Stimulated activated CD4-positive, alpha-beta T cell treated with anti-CD3 and anti-CD28 coated beads, TNF-alpha, amount 100 ng/mL, for 48 hours (primary cell): ENCODE measurements at regions not wholly inside any gene's neighbourhood (a gene's known extent, or its start where the extent isn't known, plus 50 kb on each side); places are given as distances from the start of the nearest gene placed in this dataset.
"Not testable (repeated sequence)": the region's sequence is repeated elsewhere in the genome, so short reads cannot be mapped to it uniquely, and the experiment has no call there.

Experiments
- DNase-seq, 3 donors: peaks; one replicate each; pipeline ENCODE4 v3.0.0-alpha.2; 2020; ENCODE audit warnings: low read depth in 3 of 3

DNA sequence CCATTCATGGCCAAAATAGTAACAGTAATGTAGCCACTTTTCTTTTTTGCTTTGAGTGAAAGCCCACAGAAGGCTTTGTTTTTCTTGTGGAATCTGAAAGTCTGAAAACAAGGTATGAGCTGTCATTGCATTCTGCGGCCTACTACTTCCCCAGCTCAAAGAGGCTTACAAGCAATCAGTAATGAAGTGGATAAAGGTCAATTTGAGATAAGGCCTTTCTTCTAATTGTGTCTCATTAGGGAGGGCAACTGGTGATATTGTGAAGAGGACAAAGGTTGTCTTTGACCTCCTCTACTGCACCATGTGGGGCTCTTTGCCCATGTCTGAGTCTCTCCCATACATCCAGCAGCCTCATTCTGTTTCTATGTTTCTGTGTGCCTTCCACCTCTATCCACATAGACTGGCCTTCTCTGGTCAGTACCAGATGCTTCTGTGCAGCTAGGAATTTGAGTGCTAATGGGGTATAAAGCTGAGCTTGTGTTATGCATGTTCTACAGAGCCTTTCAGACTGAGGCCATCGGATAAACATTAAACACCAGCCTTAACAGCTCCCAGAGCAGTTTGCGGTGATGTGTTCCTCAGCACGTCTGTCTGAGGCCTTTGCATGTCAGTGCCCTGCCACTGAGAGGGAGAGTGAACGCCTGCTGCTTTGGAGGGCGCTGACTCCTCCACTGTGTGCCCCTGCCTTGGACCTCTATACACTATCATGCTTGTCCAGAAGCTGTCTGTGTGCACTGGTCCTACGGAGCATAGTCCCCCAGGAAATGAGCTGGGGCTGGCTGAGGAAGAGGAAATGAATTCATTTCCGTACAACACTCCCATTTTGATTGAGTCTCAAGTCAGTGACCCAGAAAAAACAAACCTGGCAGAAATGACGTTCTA, 80.2 kb downstream of the SH2D1A start:
- DNase-seq = no peak

DNA sequence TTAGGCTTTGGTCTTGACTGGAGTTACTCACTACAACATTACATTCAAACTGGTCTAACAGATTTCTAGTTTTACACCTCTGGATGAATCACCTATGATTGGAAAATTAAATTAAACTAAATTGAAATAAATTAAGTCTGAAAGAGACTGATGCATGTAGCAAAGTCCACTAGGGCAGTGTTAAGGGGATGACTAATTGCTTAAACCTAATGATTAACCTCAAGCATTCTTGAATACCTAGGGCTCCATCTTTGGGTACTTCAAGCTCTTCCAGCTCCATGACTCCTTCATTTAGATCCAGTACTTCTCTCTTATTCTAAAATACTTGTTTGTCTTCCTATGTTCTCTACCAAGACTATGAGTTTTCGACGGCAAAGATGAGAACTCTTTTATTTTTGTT, 86.8 kb downstream of the SH2D1A start:
- DNase-seq = no peak

DNA sequence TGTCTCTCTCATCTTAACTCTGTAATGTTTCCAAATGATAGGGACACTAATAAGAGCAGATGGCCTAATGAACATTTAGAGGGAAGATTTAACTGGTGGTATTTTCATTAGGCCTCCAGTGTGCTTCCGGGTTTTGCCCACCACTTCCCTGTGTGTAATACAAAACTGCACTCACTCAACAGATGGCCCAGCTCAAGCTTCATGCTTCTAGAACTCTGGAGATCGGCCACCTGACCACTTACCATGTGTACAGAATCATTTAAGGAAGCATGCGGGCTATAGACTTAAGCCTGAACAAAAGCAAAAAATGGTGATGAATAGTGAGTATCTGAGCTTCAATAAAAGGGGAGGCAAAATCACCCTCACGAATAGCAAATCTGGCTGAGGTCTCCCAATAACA, 89.3 kb downstream of the SH2D1A start:
- DNase-seq = no peak

DNA sequence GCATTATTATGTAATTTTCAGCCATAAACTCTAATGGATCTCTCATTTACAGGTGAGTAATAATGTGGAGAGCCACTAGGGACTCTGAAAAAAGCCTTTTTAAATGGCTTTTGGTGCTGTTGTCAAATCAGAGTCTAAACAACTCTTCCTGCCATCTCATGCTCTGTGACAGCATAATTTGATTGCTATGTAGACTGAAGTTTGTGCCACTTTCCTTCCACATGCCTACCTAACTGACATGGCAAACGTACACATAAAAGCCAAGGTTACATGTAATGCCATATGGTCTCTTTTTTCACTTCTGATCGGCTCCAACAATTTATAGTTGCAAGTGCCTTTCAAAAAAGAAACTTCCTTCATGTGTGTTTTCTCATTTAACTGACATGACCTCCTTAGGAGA, 94.3 kb downstream of the SH2D1A start:
- DNase-seq = no peak

DNA sequence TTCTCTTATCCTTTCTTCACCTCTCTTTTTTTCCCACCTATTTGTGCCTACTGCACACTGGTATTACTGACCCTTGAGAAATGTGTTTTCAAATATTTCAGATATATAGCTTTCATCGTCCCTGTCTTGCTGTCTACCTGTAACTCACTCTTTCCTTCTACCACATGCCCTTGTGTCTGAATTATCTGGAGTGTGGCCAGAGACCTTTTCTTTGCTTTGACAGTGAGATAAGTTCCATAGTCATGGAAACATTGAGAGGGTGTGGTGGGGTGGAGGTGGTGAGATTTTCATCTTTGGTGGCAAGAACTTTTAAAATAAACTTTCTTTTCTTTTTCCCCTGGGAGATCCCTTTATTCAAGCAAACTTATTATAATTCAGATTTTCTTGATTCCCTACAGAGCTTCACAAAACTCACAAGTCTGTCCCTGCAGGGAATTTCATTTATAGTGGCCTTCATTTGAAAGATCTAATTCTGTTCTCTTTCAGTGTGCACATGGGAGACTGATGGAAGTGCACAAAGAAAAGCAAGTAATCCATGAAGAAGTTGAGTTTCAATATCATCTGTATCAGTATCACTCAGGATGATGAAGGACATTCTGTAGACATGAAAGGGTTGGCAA, 95.7 kb downstream of the SH2D1A start:
- no peak for DNase-seq

DNA sequence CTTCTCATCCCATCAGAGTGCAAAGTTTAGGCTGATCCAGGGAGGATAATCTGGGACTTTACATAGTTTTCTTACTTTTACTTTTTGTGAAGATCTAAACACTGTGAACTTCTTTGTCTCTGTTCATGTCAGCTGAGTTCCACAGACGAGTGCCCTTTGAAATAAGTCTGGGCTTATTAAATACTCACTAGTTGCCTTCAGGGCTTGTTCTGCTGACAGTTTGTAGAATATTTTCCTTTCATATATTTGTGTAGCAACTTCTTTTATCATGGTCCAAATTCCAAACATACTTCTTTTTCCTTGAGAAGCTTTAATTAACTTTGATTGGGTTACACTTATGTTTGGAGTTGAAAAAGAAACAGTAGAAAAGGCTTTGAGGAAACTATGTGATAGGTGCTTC, 109.6 kb downstream of the SH2D1A start:
- no peak for DNase-seq

DNA sequence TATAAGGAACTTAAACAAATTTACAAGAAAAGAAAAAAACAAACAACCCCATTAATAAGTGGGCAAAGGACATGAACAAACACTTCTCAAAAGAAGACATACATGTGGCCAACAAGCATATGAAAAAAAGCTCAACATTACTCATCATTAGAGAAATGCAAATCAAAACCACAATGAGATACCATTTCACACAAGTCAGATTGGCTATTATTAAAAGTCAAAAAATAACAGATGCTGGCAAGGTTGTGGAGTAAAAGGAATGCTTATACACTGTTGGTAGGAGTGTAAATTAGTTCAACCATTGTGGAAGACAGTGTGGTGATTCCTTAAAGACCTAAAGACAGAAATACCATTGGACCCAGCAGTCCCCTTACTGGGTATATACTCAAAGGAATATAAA, 113.5 kb downstream of the SH2D1A start:
- DNase-seq = not testable (repeated sequence)

DNA sequence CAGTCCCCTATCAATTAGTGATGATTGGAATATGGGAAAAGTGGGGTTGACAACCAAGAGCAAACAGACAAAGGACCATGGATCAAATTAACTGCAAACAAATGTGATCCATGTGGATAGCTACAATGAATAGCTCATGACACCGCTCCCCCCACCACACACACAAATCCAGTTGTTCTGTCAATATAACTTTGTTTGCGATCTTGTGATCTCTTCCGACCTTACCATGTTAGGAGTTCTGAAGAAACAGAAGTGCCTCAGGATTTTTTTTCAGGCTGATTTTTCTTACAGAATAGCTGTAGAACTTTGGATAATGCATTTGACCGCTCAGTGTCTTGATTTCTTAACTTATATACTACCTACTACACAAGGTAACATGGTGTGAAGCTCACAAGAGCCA, 116.6 kb downstream of the SH2D1A start:
- DNase-seq = no peak

DNA sequence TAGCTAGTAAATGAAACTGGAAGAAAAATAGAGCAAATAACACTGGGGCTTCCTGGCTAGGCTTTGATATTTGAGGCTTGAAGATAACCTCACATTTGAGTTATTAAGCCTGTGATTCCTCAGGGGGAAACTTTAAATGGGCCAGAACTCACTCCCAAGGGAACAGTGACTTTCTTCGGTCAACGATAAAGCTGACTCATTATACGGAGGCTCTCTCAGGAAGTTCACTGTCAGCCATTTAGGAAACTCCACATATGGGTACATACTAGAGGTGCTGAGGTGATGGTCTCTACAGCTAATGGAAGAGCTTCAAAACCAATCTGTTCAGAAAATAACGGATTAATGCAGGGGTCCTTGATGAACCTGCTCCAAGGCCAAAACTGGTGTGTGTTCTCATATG, 120.8 kb downstream of the SH2D1A start:
- DNase-seq = no peak

DNA sequence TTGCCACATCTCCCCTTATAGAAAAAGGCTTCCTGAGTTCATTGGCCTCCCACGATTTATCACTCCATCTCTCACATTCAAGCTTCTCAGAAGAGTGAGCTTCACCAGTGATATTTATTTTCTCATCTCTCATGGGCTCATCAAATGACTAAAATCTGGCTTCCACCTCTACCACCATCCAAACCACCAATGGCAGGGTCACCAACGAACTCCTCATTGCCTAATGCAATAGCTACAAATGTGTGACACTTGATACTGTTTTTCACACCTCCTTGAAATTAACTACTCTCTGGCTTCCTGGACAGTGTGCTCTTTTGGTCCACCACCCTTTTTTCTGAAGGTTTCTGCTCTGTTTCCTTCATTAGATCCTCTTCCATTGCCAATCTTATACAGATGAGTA, 129.0 kb downstream of the SH2D1A start:
- DNase-seq = no peak

DNA sequence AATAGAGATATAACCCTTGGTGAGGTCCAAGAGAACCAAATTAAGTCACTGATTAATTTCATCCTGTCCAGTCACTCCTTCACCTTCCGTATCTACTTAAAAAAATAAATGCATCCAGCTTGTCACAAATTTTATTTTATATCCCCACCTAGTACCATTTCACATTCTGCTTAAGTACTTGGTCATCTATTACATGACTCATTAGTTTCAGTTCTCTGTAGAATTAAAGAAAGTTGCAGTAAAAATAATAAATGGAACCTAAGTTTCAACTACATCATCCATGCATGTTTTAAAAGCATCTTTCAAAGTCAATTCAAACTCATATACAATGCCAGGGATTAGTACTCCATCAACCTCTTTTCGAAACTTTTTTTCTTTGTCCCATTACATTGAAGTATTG, 130.2 kb downstream of the SH2D1A start:
- DNase-seq = no peak

DNA sequence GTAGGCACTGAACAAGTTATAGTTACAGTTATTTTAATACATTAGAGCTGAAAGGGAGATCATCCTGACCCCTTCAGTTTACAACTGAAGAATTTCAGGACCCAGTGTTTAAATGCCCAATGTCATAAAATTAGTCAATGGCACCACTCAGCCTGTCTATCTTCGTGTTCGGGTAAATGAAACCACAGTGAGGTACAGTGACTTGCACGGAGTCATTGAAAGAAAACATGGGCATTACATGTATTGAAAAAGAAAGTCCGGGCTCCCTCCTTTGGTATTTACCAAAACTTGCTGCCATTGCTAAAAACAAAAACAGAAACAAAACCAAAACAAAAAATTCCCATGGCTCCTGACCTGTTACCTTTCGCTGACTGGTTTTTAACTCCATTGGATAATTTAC, 131.7 kb downstream of the SH2D1A start:
- no peak for DNase-seq

DNA sequence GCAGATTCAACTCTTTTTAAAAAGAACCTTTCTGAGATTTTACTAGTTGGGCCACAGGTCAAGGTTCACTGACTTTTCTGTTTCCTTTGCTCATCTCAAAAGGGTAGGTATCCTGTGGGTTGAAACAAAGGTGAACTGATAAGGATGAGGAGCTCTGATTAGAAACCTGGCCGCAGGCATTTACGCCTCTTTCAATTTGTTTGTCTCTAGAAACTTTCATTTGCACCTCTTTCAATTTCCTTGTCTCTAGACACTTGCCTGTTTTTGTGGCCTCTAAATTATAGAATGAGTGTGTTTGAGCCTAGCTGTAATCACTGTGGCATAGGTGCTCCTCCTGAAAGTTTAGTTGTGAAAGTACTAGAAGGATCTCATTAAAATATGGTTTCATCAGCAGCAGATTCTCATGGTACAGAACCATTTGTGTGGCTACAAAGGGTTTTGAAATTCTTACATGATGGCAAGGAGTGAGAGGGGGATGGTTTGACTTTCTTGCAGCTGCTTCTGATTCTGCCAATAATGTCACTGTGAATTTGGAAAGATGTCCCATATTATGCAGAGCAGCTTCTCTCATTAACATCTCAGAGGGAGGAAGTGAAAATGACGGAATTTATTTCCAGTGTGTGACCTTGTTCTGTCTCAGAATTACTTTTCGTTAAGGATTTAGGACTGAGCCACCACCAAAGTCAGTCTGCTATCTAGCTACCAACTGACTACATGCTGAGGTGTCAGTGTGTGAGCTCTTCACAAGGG, 142.2 kb downstream of the SH2D1A start:
- no peak for DNase-seq

DNA sequence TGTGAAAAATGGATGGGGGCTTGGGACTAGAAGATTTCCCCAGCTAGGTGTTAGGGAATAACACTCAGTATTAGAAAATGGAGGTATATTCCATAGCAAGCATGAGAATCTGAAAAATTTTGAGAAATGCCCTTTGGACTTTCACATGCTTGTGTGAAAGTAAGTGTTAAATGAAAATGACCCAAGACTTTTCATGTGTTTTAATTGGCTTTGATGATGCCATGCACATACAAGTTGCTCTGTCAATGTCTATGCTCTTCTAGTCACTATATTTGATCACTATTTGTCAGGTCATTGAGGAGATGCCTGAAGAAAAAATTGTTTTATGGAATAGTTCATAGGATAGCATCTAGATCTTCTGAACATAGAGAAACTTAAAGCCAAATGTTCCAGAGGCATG, 147.6 kb downstream of the SH2D1A start:
- DNase-seq = no peak

DNA sequence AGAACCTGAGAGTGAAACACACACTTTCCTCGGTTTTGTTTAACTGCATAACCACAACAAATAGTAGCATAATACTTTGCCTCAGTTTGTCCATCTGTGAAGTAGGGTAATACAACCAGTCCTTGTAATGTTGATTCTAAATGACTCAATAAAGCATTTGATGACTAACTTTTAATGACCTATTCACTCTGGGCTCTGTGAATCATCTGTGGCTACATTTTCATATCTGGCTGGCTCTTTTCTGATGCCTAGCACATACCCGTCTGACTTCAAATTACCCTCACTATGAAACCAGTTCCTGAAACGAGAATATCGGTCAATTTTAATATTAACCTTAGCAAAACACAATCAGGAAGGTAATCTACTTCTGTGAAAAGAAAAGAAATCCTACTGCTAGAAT, 151.0 kb downstream of the SH2D1A start:
- DNase-seq = no peak

DNA sequence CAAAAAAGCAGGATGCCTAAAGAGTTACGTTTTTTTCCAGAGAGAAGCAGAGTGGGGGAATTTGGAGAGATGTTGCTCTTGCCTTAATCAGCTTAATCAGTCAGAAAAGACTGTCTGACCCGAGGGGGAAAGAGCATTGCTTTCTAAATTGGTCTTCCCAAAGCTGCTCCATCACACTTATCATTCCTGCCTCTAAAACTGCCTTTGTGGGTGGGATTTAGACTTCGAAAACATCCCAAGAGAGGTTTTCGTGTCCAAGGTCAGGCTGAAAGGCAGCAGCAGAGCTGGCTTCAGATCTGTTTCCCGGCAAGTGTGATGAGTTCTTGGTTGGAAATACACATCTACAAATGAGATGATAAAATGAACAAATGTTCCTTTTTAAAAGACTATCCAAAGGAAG, 155.2 kb downstream of the SH2D1A start:
- DNase-seq = no peak

DNA sequence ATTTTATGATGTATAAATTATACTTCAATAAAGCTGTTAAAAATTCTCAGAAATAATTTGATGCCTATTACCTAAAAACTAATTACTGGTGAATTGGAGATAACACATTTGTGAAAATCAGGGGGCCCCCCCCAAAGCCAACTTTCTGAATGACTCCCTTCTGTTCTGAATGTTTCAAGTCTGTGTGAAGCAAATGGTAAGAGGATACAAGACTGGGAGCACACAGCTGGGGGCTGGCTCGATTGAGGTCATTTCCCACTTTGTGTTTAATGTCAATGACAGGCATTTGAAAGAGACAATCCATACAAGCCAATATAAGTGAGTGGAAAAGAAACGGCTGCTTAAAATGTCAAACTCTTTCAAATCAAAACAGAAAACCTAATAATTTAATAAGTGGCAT, 155.8 kb downstream of the SH2D1A start:
- DNase-seq = no peak

DNA sequence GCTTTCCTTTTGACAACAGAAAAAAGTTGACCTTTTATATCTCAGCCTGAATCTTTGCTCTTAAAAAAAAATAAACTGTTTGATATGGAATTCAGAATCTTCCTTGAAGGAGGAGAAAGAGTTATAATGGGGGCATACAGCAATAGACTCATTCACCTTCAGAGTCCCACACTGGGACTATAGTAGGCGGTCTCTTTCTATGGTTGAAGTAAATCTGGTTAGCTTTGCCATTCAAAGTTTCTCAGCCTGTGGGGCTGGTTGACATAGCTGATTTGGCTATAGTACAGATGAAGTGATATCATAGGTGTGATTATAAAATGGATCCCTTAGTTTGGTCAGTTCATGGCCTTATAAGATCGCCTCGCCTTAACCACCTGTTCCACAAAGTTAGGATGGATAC, 156.2 kb downstream of the SH2D1A start:
- no peak for DNase-seq

DNA sequence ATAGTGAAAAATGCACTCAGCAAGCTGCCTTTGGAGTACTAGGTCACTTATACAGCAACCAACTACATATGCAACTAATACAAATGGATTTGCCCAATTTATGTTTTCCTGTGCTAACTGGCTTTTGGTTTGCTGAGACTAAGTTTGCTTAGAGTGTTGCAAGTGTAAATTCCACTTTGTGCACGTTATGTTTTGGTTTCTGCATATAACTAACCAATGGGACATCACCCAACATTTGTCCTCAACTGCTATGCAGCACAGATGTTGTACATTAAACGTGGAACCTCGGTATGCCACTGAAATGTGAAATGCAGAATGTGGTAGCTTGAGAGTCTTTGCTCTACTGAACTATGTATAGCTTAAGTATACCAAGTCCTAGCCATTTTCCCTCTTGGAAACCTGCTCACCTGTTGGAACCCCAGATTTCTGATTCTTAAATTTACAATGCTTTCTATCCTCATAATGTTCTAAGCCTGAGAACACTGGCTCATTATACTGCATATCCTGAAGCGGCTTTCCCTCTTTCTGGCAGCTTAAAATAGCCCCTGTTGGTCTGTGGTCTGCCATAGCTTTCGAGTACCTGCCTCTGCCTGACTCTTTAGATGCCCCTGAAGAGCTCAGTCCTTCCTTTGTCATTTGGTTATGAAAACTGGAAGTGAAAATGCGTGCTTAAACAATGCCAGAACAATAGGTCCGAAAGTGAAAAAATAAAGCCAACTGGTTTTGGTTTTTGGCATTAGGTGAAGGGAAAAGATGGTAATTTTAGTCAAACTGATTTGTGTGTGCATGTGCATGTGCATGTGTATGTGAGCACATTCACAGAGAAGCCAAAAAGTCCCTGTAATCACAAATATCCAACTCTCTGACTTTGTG, 158.0 kb downstream of the SH2D1A start:
- DNase-seq = no peak

DNA sequence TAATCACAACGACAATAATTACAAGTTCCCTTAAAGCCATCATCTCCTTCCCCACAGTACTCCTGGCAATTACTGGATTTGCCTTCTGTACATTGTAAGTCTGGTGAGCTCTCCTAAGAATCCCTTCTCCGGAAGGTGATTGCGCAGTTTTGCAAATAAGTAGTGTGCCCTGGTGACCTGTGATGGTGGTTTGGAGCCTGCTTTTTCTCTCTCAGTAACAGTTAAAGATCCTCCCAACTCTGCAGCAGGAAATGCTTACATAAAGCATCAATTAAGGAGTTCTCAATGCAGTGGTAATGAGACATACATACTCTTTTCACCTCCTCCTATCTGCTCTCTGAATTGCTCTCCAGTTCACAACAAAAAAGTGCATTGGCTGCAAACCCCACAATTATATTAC, 159.7 kb downstream of the SH2D1A start:
- no peak for DNase-seq

DNA sequence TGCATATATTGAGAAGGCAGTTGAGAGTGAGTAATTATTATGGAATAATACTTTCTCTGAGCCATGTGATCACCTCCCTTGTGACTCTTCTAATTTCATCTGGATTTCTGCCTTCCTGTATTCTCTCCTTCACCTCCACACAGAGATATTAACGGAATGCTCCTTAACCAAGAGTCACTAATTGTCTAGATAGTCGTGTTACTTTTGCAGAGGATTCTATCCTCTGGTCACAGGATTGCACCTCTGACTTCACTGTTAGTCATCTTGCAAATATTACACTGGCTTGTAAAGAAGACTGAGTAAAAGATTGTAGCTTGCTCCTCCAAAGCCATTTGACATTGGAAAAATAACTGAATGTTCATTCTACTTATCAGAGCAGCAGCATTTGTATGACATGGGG, 160.9 kb downstream of the SH2D1A start:
- no peak for DNase-seq

DNA sequence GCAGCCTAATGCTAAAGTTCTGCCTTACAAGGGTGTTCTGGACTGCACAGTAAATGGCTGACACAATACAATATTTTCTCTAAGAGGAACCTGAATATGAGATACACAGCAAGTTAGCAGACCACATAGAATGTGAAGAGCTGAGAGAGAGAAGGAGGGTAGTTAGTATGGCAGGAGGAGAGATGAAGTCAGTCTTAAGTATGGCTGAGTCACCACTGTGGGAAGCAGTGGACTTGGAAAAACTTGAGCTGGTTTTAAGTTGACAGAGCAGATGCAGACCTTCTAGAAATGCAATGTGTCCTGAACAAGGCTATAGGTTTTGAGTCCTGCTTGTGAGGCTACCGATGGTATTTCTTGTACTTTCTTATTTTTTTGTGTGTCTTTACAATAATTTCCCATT, 172.5 kb downstream of the SH2D1A start:
- DNase-seq = no peak
